DOHH2 (cell line): ENCODE measurements at regions not wholly inside any gene's neighbourhood (a gene's known extent, or its start where the extent isn't known, plus 50 kb on each side); places are given as distances from the start of the nearest gene placed in this dataset.

ENCODE experiments used
- CTCF ChIP-seq: fragments of 200-600 bp; sonication (generic); IDR thresholded peaks from one replicate; pipeline ENCODE4 v1.5.1; 2014; ENCODE audit warnings: antibody characterized with exemption, mild to moderate bottlenecking, low read depth, low read length; ENCODE audit not compliant: poor library complexity, severe bottlenecking
- EZH2phosphoT487 ChIP-seq: fragments of 200-600 bp; sonication (generic); IDR thresholded peaks from 2 replicates; pipeline ENCODE4 v1.6.1; 2017; ENCODE audit warnings: borderline replicate concordance, mild to moderate bottlenecking, antibody characterized with exemption, low read length, moderate library complexity, mixed read lengths

GRCh38 chr18:70425236-70425635 lies 136.4 kb downstream of the SOCS6 start:
- TF ChIP-seq CTCF (no peak), EZH2phosphoT487 (no peak)
